A673 (cell line): ENCODE measurements at regions not wholly inside any gene's neighbourhood (a gene's known extent, or its start where the extent isn't known, plus 50 kb on each side); places are given as distances from the start of the nearest gene placed in this dataset.

Experiments
- BruUV-seq: library from RNA; stranded (reverse); fragments of 400-500 nt; replicated peaks from 2 replicates; lab custom pipeline; 2021; lab: Mats Ljungman, UMichigan
- CTCF ChIA-PET: fragments of 300-600 bp; sonication (Branson Sonifier 250); formaldehyde crosslinking; loops from one replicate; lab custom pipeline; 2022; ENCODE audit warnings: antibody characterized with exemption; lab: Charles Lee
- POLR2A ChIA-PET: fragments of 300-600 bp; sonication (Branson Sonifier 250); formaldehyde crosslinking; loops from one replicate; lab custom pipeline; 2022; ENCODE audit warnings: antibody characterized with exemption; ENCODE audit not compliant: low non-redundant PET; lab: Charles Lee
- DNase-seq: peaks from one replicate; pipeline ENCODE4 v3.0.0-alpha.2; 2015; ENCODE audit warnings: low spot score
- H3K27ac ChIP-seq: fragments of 200-600 bp; sonication (generic); 2 replicates; pipeline ENCODE4 v1.5.1; 2016; ENCODE audit warnings: mixed run types, low read depth, mild to moderate bottlenecking, mixed read lengths, antibody characterized with exemption, low read length; ENCODE audit not compliant: poor library complexity, severe bottlenecking
- H3K27me3 ChIP-seq: fragments of 200-600 bp; sonication (generic); replicated peaks from 2 replicates; pipeline ENCODE4 v1.6.1; 2017; ENCODE audit warnings: mixed run types, low read depth, mild to moderate bottlenecking, mixed read lengths, antibody characterized with exemption, low read length; ENCODE audit not compliant: insufficient read depth, poor library complexity
- H3K36me3 ChIP-seq: fragments of 200-600 bp; sonication (generic); 2 replicates; pipeline ENCODE4 v1.6.1; 2016; ENCODE audit warnings: mixed run types, mild to moderate bottlenecking, mixed read lengths, antibody characterized with exemption, low read length; ENCODE audit not compliant: insufficient read depth, poor library complexity, severe bottlenecking
- H3K4me1 ChIP-seq: fragments of 200-600 bp; sonication (generic); 2 replicates; pipeline ENCODE4 v1.6.1; 2017; ENCODE audit warnings: mixed run types, mild to moderate bottlenecking, mixed read lengths, antibody characterized with exemption, low read length; ENCODE audit not compliant: insufficient read depth, poor library complexity, severe bottlenecking
- H3K4me3 ChIP-seq: fragments of 200-600 bp; sonication (generic); 2 replicates; pipeline ENCODE4 v1.5.1; 2016; ENCODE audit warnings: low read depth, mixed run types, mild to moderate bottlenecking, mixed read lengths, low read length; ENCODE audit not compliant: poor library complexity, severe bottlenecking
- H3K9me3 ChIP-seq: fragments of 200-600 bp; sonication (generic); 2 replicates; pipeline ENCODE4 v1.6.1; 2016; ENCODE audit warnings: mixed run types, low read depth, mild to moderate bottlenecking, mixed read lengths, antibody characterized with exemption, low read length; ENCODE audit not compliant: poor library complexity, severe bottlenecking
- EZH2 ChIP-seq: fragments of 200-600 bp; sonication (generic); IDR thresholded peaks from 2 replicates; pipeline ENCODE4 v1.6.1; 2017; ENCODE audit warnings: borderline replicate concordance, low read depth, mild to moderate bottlenecking, mixed read lengths, antibody characterized with exemption, low read length; ENCODE audit not compliant: poor library complexity, severe bottlenecking
- intact Hi-C: fragments of 100-400 bp; cut with micrococcal nuclease; formaldehyde crosslinking; loops from one replicate; pipeline ENCODE4 v1.10.0; 2022; ENCODE audit not compliant: unreplicated experiment
- TF ChIP-seq, protein P1 (sequence below): fragments of 300-800, 200-600 bp; sonication (generic); conservative IDR thresholded peaks from 2 replicates; pipeline ENCODE4 v1.5.1; 2017; ENCODE audit warnings: low read depth, mild to moderate bottlenecking, antibody characterized with exemption, low read length, moderate library complexity, mixed read lengths

DNA sequence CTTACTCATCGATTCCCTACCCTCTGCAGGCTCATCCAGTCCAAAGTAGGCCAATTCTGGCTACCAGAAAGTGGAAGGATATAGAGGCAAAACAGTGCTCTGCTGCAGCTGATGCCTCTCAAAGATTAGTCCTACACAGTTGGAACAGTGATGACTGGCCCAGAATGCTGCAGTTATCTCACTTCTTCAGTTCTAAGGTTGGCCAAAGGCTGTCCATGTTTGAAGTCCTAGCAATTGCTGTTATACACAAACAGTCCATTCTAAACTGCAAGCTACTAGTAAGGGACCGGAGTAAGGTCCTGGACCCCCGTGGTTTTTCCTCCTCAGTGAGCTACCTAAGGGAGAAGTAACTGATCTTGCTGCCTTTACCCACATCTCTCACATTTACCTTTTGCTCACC, 129.1 kb upstream of the NRIP1 start:
- H3K9me3 ChIP-seq: no peaks in the 10 kb centered on the region
- H3K27me3 ChIP-seq: no peaks in the 10 kb centered on the region
- H3K27ac ChIP-seq: no peak overlapping the region
- intact Hi-C loops: no loop called here
- no peaks in the 10 kb centered on the region for H3K4me1 ChIP-seq
- POLR2A ChIA-PET: no interaction called here
- H3K36me3 ChIP-seq: no peaks in the 10 kb centered on the region
- DNase-seq: no peak
- no peak overlapping the region for H3K4me3 ChIP-seq
- CTCF ChIA-PET: no interaction called here
- TF ChIP-seq EZH2: no peak
- TF ChIP-seq, protein P1, sequence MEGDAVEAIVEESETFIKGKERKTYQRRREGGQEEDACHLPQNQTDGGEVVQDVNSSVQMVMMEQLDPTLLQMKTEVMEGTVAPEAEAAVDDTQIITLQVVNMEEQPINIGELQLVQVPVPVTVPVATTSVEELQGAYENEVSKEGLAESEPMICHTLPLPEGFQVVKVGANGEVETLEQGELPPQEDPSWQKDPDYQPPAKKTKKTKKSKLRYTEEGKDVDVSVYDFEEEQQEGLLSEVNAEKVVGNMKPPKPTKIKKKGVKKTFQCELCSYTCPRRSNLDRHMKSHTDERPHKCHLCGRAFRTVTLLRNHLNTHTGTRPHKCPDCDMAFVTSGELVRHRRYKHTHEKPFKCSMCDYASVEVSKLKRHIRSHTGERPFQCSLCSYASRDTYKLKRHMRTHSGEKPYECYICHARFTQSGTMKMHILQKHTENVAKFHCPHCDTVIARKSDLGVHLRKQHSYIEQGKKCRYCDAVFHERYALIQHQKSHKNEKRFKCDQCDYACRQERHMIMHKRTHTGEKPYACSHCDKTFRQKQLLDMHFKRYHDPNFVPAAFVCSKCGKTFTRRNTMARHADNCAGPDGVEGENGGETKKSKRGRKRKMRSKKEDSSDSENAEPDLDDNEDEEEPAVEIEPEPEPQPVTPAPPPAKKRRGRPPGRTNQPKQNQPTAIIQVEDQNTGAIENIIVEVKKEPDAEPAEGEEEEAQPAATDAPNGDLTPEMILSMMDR: no peak
- no TSS peak for BruUV-seq

DNA sequence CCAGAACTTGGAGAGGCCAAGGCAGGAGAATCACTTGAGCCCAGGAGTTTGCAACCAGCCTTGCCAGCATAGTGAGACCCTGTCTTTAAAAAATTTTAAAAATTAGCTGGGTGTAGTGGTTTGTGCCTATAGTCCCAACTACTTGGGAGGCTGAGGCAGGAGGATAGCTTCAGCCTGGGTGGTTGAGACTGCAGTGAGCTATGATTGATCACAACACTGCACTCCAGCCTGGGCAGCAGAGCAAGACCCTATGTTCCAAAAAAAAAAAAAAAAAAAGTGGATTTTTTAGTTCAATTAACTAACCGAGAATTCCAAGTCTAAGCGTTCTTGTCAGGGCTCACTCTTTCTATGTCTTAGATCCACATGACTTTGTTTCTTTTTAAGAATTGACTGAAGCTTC, 130.3 kb upstream of the NRIP1 start:
- intact Hi-C loops: no loop called here
- TF ChIP-seq, protein P1: no peak
- no peak for TF ChIP-seq EZH2

DNA sequence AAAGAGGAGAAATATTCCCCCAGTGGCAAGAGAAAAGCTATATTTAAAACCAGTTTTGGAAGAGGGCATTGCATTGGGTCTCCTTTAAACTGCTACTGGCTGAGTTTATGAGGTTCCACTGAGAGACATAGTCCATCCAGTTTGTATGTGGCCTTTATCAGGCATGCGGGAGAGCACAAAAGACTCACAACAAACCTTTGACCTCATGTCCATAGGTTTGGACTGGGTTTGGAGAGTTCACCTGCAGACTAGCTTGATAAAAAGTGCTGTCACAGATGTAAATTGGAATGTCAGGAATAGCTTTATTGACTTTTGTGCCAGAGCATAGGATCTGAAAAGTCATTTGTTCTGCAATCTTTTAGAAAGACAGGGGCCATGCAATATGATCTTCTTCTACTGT, 131.0 kb upstream of the NRIP1 start:
- TF ChIP-seq, protein P1: no peak
- no peak for TF ChIP-seq EZH2
- DNase-seq: no peak
- Histone ChIP-seq H3K4me1 (no peaks in the 10 kb centered on the region), H3K4me3 (no peak overlapping the region), H3K27ac (no peak overlapping the region), H3K27me3 (no peaks in the 10 kb centered on the region), H3K9me3 (no peaks in the 10 kb centered on the region), H3K36me3 (no peaks in the 10 kb centered on the region)
- BruUV-seq: no TSS peak
- intact Hi-C loops: no loop called here
- POLR2A ChIA-PET: no interaction called here
- CTCF ChIA-PET: no interaction called here

More for the DNA sequence above, 130.3 kb upstream of the NRIP1 start:
- Histone ChIP-seq H3K36me3 (no peaks in the 10 kb centered on the region), H3K4me3 (no peak overlapping the region), H3K9me3 (no peaks in the 10 kb centered on the region), H3K27me3 (no peaks in the 10 kb centered on the region), H3K4me1 (no peaks in the 10 kb centered on the region), H3K27ac (no peak overlapping the region)
- no peak for DNase-seq
- POLR2A ChIA-PET: no interaction called here
- no TSS peak for BruUV-seq
- CTCF ChIA-PET: no interaction called here

DNA sequence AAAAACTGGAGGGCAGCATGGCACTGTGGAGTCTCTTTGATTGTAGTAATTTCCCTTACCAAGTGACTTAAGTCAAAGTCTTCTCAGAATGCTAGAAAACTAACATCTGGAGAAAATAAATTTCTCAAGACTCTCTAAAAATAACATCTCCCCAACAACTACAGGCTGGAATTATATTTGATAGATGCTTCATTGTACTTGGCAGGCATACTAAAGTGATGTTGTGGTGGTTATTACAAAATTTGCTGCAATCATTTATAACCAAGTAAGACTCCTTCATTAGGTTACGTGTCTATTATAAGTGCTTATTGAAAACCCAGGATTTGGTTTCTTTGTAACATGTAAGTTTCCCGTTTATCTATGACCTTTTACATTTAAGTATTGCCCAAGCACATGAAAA, 132.9 kb upstream of the NRIP1 start:
- H3K9me3 ChIP-seq: no peaks in the 10 kb centered on the region
- no peaks in the 10 kb centered on the region for H3K27me3 ChIP-seq
- no peak overlapping the region for H3K27ac ChIP-seq
- BruUV-seq: no TSS peak
- H3K4me3 ChIP-seq: no peak overlapping the region
- no peaks in the 10 kb centered on the region for H3K36me3 ChIP-seq
- intact Hi-C loops: no loop called here
- DNase-seq: no peak
- POLR2A ChIA-PET: no interaction called here
- CTCF ChIA-PET: no interaction called here
- H3K4me1 ChIP-seq: no peaks in the 10 kb centered on the region
- TF ChIP-seq, protein P1: no peak
